Breast epithelium (tissue), 4 donors: ENCODE measurements at regions not wholly inside any gene's neighbourhood (a gene's known extent, or its start where the extent isn't known, plus 50 kb on each side); places are given as distances from the start of the nearest gene placed in this dataset.

Experiments used
- DNase-seq, 2 donors: peaks; one replicate each; pipeline ENCODE4 v3.0.0-alpha.2; 2019; ENCODE audit warnings: low spot score in 2 of 2
- H3K27ac ChIP-seq, 2 donors: fragments of 200-600 bp; sonication (generic) in 1 of 2; one replicate each; pipeline ENCODE4 v1.5.1; 2016 to 2019; ENCODE audit warnings: mild to moderate bottlenecking in 1 of 2
- H3K27me3 ChIP-seq, 2 donors: fragments of 200-600 bp; sonication (generic) in 1 of 2; one replicate each; pipeline versions ENCODE4 v1.5.1 to v1.6.0; 2017 to 2019; ENCODE audit warnings: control low read depth in 1 of 2, mild to moderate bottlenecking in 1 of 2
- H3K36me3 ChIP-seq: fragments of 200-600 bp; one replicate; pipeline ENCODE4 v1.5.1; 2019
- H3K4me1 ChIP-seq, 2 donors: fragments of 200-600 bp; sonication (generic); one replicate each; pipeline ENCODE4 v1.5.1; 2016 to 2019; ENCODE audit warnings: control low read depth in 1 of 2
- H3K4me3 ChIP-seq, 3 donors: fragments of 200-600 bp; sonication (generic); 1 replicate in 2 of 3; 2 replicates in 1 of 3; pipeline ENCODE4 v1.5.1; 2016 to 2019; ENCODE audit warnings: mild to moderate bottlenecking in 3 of 3, moderate library complexity in 2 of 3
- H3K9me3 ChIP-seq, 2 donors: fragments of 200-600 bp; sonication (generic) in 1 of 2; one replicate each; pipeline ENCODE4 v1.5.1; 2016 to 2019; ENCODE audit warnings: control low read depth in 1 of 2
- POLR2A ChIP-seq: fragments of 450-650 bp; IDR thresholded peaks from one replicate; pipeline ENCODE4 v1.6.1; 2016; ENCODE audit warnings: antibody characterized with exemption, mild to moderate bottlenecking, moderate library complexity
- POLR2AphosphoS5 ChIP-seq, 3 donors: sonication (generic); formaldehyde crosslinking; IDR thresholded peaks; one replicate each; pipeline ENCODE4 v1.6.1; 2017; ENCODE audit warnings: antibody characterized with exemption in 3 of 3
- intact Hi-C: fragments of 100-400 bp; cut with DNase I; formaldehyde crosslinking; loops from one replicate; pipeline ENCODE4 v1.15.1; 2023; ENCODE audit warnings: low total_unique reads
- TF ChIP-seq, protein P1 (sequence below), 3 donors: fragments of 450-650 bp; IDR thresholded peaks; one replicate each; pipeline ENCODE4 v1.5.1; 2016 to 2017; ENCODE audit warnings: antibody characterized with exemption in 3 of 3, mild to moderate bottlenecking in 3 of 3, moderate library complexity in 3 of 3

DNA sequence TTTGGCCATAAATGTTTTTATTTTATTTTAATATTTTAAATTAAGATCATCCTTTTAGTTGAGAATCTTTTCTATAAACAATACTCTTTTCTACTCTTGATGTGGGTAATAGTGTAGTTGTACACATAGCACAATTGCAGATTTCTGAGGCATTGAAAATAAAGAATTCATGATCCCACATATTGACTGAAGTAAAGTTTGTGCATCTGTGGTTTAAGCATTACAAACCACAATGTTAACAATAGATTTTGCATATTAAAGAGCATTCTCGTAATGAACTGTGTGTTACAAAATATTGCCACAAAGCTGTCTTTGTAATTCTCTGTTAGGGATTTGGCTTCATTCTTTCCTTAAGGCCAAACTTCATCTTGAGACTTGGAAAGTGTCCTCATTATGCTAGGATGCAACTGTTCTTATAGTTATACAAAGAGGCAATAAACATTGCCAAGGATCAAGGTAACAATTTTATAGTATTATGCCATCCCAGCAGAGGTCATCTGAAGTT is 256.8 kb downstream of the OLFM3 start:
- DNase-seq = no peak
- no peaks in the 10 kb centered on the region for H3K9me3 ChIP-seq
- TF ChIP-seq, protein P1, sequence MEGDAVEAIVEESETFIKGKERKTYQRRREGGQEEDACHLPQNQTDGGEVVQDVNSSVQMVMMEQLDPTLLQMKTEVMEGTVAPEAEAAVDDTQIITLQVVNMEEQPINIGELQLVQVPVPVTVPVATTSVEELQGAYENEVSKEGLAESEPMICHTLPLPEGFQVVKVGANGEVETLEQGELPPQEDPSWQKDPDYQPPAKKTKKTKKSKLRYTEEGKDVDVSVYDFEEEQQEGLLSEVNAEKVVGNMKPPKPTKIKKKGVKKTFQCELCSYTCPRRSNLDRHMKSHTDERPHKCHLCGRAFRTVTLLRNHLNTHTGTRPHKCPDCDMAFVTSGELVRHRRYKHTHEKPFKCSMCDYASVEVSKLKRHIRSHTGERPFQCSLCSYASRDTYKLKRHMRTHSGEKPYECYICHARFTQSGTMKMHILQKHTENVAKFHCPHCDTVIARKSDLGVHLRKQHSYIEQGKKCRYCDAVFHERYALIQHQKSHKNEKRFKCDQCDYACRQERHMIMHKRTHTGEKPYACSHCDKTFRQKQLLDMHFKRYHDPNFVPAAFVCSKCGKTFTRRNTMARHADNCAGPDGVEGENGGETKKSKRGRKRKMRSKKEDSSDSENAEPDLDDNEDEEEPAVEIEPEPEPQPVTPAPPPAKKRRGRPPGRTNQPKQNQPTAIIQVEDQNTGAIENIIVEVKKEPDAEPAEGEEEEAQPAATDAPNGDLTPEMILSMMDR (IDR thresholded peaks at IDR 0.05) = no peak
- TF ChIP-seq POLR2A (no peak), POLR2AphosphoS5 (IDR thresholded peaks at IDR 0.05) (no peak)
- no peaks in the 10 kb centered on the region for H3K27me3 ChIP-seq
- H3K4me1 ChIP-seq = no peaks in the 10 kb centered on the region
- intact Hi-C loops = loop anchor here (10.0 kb wide), 1 partner anchor 1735 kb away; no protein-coding TSS in a partner anchor
- H3K27ac ChIP-seq = no peak overlapping the region
- no peaks in the 10 kb centered on the region for H3K36me3 ChIP-seq
- no peak overlapping the region for H3K4me3 ChIP-seq

DNA sequence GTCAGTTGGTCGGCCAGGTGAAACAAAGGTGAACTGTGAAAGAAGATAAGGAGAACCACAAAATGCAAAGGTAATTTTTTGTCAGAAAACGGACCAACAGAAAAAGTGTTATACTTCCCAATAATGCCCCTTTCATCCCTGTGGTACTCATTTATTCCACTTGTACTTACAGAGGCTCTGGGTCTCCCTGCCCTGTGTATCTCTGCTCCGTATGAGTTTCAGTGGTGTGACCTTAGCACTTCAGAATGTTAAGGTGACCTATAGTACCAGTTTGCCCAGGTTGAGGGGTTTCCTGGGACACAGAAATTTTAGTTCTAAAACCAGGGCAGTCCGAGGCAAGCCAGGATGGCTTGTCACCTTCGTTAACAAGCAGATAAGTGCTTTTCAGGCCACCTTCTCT is 254.8 kb downstream of the OLFM3 start:
- no peak for DNase-seq

DNA sequence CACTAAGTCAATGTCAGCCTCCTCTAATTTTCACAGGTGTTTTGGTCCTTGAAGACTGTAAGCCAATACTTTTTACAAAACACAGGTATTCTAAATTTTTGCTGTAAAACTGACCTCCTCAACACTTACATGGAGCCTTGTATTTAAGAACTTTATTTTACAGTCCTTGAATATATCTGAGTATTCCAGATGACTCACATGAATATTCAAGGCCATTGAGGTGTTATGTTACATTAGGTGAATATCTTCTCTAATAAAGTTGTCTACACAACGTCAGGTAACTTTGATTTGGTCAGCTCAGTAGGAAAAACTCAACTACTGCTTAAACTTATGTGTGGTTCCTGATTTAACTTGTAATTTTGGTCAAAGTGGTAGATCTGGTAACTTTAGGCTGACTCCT is 254.2 kb downstream of the OLFM3 start:
- Histone ChIP-seq H3K36me3 (no peaks in the 10 kb centered on the region), H3K4me3 (no peak overlapping the region), H3K27ac (no peak overlapping the region), H3K9me3 (no peaks in the 10 kb centered on the region), H3K4me1 (no peaks in the 10 kb centered on the region), H3K27me3 (no peaks in the 10 kb centered on the region)
- TF ChIP-seq, protein P1 (IDR thresholded peaks at IDR 0.05) = no peak
- TF ChIP-seq POLR2A (no peak), POLR2AphosphoS5 (IDR thresholded peaks at IDR 0.05) (no peak)
- no peak for DNase-seq
- intact Hi-C loops = no loop called here

More for the DNA sequence above, 254.8 kb downstream of the OLFM3 start:
- intact Hi-C loops = no loop called here
- TF ChIP-seq, protein P1 (IDR thresholded peaks at IDR 0.05) = no peak
- TF ChIP-seq POLR2AphosphoS5 (IDR thresholded peaks at IDR 0.05) = no peak
- TF ChIP-seq POLR2A = no peak
- no peaks in the 10 kb centered on the region for H3K9me3 ChIP-seq
- H3K27ac ChIP-seq = no peak overlapping the region
- no peaks in the 10 kb centered on the region for H3K36me3 ChIP-seq
- no peaks in the 10 kb centered on the region for H3K4me1 ChIP-seq
- no peak overlapping the region for H3K4me3 ChIP-seq
- no peaks in the 10 kb centered on the region for H3K27me3 ChIP-seq

DNA sequence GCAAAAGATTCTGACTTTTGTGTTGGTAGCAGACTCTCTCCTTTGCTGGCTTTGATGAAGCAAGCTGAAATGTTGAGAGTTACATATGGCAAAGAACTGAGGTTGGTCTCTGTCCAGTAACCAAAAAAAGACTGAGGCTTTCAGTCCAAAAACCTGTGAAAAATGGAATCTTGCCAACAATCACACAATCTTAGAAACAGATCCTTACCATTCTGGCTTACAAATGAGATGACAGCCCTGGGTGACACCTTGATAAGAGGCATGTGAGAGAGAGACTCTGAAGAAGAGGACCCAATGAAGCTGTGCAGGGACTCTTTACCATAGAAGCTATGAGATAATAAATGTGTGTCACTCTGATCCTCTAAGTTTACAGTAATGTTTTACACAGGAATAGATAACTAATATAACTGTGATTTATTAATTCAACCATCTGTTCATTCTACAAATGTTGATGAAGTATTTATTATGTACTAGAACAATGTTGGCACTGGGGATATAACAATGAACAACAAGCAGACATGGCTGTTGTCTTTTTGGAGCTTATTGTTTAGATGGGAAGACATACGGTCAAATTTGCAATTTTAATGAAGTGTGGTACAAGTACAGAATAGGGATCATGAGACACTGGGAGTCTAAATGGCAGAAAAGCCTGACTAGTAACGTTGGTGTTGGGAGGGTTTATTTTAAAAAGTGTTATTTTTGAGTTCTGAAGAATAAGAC is 251.0 kb downstream of the OLFM3 start:
- H3K9me3 ChIP-seq = no peaks in the 10 kb centered on the region
- H3K4me3 ChIP-seq = no peak overlapping the region
- no peaks in the 10 kb centered on the region for H3K36me3 ChIP-seq
- H3K4me1 ChIP-seq = no peaks in the 10 kb centered on the region
- DNase-seq = no peak
- no peak overlapping the region for H3K27ac ChIP-seq
- no peaks in the 10 kb centered on the region for H3K27me3 ChIP-seq
- intact Hi-C loops = loop anchor here (5.0 kb wide), 1 partner anchor 1362 kb away; the partner anchor contains the start of gene COL11A1
- TF ChIP-seq POLR2A = no peak
- TF ChIP-seq POLR2AphosphoS5 (IDR thresholded peaks at IDR 0.05) = no peak
- TF ChIP-seq, protein P1 (IDR thresholded peaks at IDR 0.05) = no peak

DNA sequence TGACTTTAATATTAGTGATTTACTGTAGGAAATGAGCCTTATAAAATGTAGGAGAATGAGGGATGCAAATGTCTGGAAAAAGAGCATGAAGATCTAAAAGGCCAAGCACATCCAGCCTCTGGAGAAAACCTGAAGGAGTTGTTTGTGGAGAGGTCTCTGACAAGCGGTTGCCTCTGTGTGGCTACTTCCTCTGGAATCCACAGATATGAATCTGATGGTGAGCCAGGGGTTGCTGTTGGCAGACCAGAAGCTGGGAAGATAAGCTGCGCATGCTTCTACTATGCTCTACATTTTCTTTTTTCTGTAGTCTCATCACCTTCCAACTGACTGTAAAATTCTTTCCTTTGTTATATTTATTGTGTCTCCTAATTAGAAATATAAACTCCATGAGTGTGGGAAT is 248.6 kb downstream of the OLFM3 start:
- no peaks in the 10 kb centered on the region for H3K4me1 ChIP-seq
- H3K36me3 ChIP-seq = no peaks in the 10 kb centered on the region
- no peak overlapping the region for H3K4me3 ChIP-seq
- no peaks in the 10 kb centered on the region for H3K27me3 ChIP-seq
- no peak overlapping the region for H3K27ac ChIP-seq
- intact Hi-C loops = loop anchor here (5.0 kb wide), 1 partner anchor 1359 kb away; the partner anchor contains the start of gene COL11A1
- H3K9me3 ChIP-seq = no peaks in the 10 kb centered on the region
- no peak for TF ChIP-seq POLR2AphosphoS5 (IDR thresholded peaks at IDR 0.05)
- TF ChIP-seq POLR2A = no peak
- DNase-seq = no peak
